Smooth muscle cell of the brain vasculature (primary cell): ENCODE measurements at regions not wholly inside any gene's neighbourhood (a gene's known extent, or its start where the extent isn't known, plus 50 kb on each side); places are given as distances from the start of the nearest gene placed in this dataset.
"Not testable (repeated sequence)": the region's sequence is repeated elsewhere in the genome, so short reads cannot be mapped to it uniquely, and the experiment has no call there.

Experiments
- DNase-seq: peaks from one replicate; pipeline ENCODE4 v3.0.0-alpha.2; 2012; ENCODE audit warnings: low read depth, low spot score

DNA sequence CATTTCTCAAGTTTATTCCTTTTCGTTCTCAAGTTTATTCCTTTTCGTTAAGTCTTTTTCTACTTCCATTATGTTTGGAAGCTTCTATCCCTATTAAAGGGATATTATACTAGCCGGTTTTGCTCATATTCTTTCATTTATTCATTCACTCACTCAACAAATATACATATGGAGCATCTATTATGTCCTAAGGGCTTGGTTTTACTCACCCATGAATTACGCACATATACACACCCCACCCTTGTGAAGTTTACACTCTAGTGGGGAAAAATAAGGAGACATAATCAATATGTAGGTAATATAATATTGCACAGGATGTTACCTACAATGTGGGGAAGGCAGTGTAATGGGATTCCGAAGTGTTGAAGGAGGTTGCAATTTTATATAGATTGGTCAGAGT is 90.5 kb downstream of the ACTL7B start:
- DNase-seq: no peak

DNA sequence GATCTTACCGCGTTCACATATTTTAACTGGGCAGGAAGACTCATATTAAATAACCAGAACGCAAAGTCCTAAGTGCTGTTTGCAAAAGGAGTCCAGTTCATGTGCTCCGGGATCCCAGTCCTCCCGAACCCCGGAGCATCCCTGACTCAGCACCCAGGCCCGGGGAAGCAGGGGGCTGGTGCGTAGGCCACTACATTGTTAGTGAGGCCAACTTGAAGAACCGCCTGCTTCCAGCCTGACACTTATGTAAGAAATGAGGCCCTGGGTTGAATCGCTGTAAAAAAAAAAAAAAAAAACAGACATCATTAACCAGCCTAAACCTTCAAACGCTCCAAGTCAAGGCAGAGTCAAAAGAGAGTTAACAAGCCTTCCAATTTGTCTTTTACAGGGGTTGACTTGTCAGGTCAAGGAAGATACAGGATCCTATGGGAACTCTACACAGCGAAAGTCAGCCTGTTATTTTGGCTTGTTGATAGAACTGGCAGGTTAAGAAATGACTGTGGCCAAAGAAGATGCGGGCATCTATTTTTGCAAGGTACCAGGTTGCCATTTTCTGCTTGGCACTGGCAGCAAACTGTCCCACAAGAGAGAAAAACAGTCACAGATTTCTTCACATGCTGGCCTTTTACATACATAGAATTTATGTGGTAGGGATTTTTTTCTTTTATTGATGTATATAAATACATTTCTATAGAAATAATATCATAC is 93.3 kb downstream of the ACTL7B start:
- DNase-seq: no peak

DNA sequence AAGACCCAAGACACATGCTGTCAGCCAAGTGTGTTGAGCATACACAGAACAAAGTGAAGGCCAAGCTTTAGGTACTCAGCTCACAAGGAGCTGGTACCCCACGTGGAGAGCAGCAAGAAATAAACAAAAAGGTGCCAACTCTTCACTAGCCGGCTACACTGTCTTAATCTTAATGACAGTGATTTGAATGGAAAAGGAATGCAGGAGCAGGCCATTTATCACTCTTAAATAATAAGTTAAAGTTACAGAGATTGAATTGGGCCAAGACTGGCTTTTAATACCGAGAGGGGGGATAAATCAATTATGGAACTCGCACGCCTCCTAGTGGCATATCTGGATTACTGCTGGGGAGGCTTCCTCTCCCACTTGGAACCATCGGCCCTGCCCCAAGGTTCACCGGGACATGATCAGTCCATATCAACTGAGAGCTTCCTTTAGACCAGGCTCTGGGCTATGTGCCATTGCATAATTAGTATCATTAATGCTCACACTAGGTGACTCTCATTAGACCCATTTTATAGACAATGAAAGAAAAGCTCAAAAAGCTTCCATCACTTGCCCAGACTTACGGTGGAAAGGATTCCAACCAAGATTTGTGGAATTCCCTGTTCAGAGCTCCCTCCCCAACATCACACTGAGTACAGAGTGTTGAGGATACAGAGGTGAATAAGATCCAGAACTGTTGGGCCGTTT is 94.0 kb downstream of the ACTL7B start:
- no peak for DNase-seq

DNA sequence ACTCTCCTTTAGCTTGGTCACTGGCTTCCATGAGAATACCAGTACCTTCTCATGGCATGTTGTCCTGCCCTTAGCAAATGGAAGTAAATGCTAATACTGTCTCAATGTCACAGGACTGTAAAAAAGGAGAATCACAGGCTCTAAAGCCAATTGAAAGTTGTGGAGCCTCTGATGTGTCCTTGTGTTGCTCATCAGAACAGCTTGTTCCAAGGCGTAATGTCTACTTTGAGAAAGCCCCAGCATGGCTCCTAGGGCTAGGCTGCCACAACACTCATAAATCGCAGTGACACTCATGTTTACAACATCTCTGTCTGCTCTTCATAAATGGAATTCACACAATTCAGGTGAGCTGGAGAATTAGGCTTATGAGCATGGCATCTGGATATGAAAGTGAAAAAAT is 94.9 kb downstream of the ACTL7B start:
- no peak for DNase-seq

DNA sequence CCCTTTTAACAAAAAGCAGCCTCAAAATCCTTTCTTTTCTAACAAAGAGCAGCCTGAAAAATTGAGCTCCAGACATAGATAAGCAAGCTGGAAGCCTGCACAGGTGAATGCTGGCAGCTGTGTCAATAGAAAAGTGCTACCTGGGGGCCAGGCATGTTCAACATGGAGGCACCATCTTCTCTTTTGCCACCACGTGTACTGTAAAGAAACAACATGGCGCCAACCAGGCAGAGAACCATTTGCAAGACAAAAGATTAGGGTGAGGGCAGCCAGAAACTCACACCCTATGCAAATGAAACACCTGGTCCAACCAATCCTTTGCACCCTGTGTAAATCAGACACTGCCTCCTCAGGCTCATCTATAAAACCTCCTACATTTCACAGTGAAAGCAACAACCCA is 96.0 kb downstream of the ACTL7B start:
- DNase-seq: no peak

DNA sequence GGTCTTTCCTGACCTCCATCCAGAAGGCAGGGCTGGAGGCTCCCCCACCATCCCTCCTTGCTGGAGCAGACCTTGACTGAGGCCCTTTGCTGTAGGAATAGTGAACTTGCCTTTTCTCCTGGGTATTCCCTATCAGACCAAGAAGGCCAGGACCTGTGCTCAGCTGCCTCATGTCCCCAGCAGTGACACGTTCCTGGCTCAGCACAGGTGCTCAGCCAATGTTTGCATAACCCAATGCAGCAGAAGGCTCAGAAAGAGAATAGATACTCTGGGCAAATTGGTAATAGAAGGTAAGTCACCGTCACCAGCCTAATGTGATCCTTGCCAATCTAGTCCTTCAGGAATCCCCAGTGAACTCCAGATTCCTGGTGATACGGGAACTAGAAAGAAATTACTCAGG is 96.4 kb downstream of the ACTL7B start:
- no peak for DNase-seq

DNA sequence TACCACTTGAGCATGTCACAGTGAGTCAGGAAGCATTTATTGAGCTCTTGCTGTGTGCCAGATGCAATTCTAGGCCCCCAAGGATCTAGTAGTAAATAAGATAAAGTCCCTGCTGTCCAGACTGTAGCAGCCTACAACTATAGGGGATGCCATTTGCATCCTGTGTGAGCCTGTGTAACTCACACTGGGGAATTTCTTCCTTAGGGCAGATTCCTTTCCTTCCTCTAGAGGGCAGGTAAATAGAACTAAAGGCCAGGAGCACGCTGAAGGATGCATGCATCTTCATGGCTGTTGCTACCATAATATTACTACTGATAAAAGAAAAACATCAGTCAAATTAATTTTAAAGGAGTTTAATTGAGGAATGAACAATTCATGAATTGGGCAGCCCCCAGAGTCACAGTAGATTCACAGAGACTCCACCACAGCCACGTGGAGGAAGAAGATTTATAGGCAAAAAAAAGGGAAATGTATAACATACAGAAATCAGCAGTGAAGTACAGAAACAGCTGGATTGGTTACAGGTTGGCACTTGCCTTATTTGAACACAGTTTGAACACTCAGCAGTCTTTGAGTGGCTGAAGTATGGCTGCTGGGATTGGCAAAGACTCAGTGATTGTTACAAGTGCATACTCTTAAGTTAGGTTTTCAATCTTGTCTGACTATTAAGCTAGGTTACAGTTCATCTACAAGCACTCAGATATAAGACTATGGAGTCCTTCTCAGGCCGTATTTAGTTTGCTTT is 98.9 kb downstream of the ACTL7B start:
- no peak for DNase-seq

DNA sequence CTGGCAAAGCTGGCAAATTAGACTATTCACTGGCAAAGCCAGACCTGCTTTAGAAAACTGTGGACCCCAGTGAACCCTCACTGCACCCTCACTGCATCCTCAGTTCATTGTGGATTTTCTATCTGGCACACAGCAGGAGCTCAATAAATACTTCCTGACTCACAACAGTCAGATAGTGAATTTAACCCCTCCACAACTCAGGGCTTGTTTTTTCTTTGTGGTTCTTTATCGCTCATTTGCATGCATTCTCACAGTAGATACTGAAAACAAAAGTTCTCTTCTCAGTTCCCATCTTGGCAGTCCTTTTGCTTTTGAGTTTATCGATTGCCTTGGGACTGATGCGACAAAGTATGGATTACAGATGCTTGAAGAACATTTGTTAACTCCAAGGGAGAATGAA is 99.8 kb downstream of the ACTL7B start:
- no peak for DNase-seq

DNA sequence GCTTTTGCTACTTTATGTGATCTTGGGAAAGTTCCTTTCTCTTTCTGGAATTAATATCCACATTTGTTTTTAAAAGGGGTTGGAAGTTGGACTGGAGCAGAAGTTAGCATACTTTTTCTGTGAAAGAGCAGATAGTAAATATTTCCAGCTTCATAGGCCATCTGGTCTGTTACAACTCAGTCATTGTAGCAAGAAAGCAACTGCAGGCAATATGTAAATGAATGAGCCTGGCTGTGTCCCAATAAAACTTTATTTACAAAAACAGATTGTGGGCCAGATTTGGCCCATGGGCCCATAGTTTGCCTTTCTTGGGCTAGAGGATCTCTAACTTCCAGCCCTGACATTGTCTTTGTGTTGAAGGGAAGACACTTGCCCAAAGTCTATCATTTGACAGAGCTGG is 104.4 kb downstream of the ACTL7B start:
- DNase-seq: no peak

DNA sequence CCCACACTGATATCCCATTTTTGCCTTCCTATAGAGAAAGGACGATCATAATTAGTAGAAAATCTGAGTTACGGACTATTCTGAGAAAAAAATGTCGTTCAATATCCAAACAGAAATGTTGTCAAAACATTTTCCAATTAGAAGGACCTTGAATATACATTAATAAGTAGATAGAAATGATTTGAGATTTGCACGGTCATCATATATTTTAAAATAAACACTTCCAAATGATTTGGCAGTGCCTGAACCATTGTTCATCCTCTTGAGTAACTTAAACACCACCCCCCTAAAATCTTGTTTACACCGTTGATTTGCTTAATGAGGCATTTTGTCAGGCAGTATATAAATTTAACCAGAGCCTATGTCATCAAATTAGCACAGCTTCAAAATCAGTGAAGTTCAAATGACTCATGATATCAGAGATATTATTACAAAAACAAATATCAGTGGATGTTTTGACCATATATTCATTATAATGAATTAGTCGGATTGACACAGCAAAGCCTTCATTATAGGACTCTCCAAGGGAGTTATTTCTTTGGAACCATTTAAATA is 105.0 kb downstream of the ACTL7B start:
- DNase-seq: no peak

DNA sequence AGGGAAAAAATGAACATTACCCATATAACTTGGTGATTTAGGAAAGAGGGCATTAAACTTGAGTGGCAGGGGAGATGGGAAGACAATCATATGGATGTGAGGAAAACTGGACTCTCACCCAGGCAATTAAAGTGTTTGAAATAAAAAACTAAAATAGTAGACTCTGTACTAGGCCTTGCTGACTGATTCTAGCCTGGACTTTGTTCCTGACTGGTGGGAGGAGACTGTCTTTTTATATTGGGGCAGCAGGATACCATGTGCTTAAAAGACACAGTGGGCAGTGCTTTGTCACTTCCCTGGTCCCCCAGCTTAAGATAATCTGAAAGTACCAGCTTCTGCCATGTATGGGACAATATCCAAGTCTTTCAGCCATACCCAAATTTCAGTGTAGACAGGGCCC is 107.0 kb downstream of the ACTL7B start:
- DNase-seq: no peak

DNA sequence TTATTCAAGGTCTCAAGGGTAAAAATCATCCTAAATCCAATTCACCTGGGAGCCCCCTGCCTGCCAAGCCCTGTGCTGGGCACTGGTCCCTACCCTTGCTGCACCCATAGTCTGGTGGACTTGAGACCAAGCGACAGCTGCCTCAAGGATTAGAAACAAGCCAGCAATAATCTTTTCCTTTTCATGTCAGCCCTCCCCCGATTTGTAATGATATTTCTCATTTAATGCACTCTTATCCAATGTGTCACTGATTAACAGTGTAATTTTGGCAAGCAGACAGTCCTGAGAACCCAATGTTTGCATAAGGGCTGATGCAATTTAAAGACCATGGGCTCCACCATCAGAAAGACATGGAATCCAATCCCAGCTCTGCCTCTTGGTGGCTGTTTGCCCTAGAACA is 108.9 kb downstream of the ACTL7B start:
- DNase-seq: no peak

DNA sequence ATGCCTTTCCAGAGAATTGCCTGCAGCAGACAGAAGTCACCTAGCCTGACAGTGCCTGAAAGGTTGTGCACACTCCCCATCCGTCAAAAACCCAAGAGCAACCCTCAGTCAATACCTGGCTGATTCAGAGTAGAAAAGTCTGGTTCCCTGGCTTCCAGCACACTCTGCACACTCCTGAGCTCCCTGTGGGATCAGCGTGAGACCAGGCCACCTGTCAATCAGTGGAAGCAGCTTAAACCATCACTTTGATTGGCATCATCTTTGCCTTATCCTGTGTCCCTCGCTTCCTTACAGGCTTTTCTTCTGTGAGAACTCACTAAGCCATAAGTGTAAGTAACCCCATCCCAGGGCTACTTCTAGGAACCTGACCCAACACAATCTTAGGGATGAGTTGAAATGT is 109.8 kb downstream of the ACTL7B start:
- no peak for DNase-seq

DNA sequence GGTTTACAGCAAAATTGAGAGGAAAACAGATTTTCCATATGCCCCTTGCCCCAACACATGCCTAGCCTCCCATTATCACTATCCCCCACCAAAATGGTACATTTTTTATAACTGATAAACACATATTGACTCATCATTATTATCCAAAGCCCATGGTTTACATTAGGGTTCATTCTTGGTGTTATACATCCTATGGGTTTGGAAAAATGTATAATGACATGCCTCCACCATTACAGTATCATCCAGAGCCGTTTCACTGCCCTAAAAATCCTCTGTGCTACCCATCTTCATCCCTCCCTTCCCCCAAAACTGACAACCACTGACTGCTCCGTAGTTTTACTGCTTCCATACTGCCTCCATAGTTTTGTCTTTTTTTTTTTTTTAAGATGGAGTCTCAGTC is 111.1 kb downstream of the ACTL7B start:
- DNase-seq: no peak

DNA sequence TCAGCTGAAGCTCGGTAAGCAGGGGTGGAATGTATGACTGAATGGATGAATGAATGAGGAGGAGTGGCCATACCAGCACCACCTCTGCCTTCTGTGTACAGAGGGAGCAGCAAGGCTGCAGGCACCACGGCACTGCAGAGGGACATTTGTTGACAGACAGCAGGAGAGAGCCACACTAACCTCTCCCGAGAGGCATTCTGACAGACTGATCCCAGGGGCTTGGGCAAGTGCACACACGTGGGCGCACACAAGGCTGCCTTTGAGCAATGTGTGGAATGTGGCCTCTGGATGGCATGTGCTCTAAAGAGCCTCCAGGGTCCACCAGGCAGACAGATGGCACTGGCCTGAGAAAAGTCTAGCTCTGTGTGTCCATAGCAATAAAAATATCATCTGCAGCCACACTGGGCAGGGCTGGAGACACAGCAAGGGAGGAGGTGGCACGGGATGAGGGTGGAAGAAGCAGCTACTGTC is 111.8 kb downstream of the ACTL7B start:
- DNase-seq: no peak

DNA sequence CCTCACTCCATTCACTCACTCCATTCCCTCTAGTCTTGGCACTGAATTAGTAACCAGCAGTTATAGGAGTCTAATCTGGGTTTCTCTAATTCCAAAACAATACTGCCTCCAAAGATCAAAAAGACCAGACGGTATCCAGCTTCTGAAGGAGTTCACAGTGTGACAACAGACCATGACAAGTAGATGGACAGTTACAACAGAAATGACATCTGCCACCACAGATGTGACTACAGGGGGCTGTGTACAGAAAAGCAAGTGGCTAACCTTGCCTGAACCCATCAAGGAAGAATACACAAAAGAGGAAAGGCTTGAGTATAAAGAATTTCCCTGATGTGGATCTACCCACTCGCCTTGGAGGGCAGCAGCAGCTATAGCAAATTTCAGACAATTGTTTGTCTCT is 112.4 kb downstream of the ACTL7B start:
- DNase-seq: no peak

DNA sequence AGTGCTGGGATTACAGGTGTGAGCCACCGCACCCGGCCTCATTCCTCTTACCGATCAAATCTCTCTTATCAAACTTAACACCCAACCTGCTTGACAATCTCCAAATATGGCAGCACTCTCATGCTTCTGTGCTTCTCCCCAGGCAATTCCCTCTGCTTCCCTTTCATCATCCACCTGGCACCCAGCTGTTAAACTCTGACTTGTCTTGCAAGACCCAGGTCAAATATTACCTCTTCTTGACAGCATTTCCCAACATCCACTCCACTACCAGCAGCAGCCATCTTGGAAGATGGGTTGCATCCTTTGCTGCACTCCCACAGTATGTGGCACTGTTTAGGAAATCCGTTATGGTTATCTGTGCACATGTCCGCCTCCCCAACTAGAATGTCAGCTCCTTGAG is 113.6 kb downstream of the ACTL7B start:
- DNase-seq: no peak

DNA sequence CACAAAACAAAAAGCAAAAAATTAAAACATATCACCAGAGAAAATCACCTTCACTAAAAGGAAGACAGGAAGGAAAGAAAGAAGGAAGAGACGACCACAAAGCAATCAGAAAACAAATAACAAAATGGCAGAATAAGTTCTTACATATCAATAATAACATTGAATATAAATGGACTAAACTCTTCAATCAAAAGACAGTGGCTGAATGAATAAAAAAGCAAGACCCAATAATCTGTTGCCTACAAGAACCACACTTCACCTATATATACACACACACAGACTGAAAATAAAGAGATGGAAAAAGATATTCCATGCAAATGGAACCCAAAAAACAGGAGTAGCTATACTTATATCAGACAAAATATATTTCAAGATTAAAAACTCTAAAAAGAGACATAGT is 124.5 kb downstream of the ACTL7B start:
- DNase-seq: not testable (repeated sequence)

DNA sequence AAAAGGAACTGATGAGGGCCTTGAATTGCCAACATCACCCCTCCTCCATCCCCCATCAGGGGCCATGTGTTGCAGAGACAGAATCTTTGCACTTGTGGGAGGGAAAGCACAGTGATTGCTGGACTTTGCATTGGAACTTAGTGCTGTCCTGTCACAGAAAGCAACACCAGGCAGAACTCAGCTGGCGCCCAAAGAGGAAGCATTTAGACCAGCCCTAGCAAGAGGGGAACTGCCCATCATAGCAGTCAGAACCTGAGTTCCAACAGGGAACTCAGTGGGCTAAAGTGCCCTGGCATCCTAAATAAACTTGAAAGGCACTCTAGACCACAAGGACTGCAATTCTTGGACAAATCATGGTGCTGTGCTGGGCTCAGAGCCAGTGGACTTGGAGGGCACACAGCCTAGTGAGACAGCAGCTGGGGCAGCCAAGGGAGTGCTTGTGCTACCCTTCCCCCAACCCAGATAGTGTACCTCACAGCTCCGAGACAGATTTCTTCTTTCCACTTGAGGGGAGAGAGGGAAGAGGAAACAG is 128.1 kb downstream of the ACTL7B start:
- no peak for DNase-seq

DNA sequence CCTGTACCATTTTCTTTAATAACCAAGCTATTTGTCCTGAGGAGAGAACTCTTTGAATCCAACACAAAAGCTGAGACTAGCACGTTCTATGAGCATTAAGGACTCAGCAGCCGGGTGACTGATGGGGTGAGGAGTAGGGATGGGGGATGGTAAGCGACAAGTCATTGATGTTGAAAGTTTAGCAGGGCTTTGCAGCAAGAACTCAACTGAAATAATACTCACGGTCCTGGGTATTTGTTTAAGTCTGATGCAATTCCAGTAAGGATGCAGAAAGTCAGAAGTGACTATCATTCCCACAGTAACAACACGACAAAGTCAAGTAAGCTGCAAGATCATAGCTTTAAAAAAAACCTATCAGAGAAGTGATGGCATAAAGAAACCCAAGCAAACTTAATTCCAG is 131.1 kb downstream of the ACTL7B start:
- no peak for DNase-seq

DNA sequence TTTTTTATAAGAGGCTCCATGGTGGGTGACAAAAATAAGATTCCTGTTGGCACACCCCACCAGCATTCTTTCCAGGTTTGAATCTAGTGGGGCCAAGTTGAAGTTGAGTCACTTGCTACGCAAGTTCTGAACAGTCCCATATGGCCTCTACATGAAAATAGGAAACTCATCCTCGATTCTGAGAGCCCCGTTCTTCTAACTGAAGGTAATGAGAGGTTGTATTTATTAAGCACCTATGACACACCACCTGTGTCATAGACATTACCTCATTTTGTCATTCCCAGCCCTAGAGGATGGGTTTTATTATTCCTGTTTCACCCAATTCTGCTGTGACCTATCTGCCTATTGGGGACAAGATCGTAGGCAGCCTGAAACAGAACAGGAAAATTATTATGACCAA is 131.7 kb downstream of the ACTL7B start:
- DNase-seq: no peak

DNA sequence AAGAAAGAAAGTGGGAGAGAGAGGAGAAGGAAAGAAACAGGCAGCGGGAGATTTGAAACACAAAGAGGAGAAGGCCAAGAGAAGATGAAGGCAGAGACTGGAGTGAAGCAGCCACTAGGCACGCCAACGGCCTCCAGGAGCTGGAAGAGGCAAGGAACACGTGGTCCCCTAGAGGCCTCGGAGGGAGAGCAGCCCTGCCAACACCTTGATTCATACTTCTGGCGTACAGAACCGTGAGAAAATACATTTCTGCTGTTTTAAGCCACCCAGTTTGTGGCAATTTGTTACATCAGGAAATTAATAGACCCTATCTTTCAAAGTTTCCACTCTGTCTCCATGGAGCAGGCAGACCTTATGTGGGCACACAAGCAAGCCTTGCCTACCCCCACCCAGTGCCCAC is 133.4 kb downstream of the ACTL7B start:
- no peak for DNase-seq
